Astrocyte (in vitro differentiated cells and primary cell): ENCODE measurements at regions not wholly inside any gene's neighbourhood (a gene's known extent, or its start where the extent isn't known, plus 50 kb on each side); places are given as distances from the start of the nearest gene placed in this dataset.

Experiments used
- CTCF ChIP-seq: IDR thresholded peaks from 2 replicates; pipeline ENCODE4 v1.5.1; 2011; ENCODE audit warnings: low read depth, mild to moderate bottlenecking, inconsistent platforms, low read length, moderate library complexity; ENCODE audit not compliant: insufficient read depth
- EZH2 ChIP-seq: IDR thresholded peaks from 2 replicates; pipeline ENCODE4 v1.6.1; 2012; ENCODE audit warnings: mild to moderate bottlenecking, low read length, inconsistent platforms; ENCODE audit not compliant: insufficient read depth

- TF ChIP-seq CTCF (no peak), EZH2 (no peak)
These were observed 279.8 kb downstream of the AMY1C start for GRCh38 chr1:104029456-104029970.
